GM23338 (cell line): ENCODE measurements at regions not wholly inside any gene's neighbourhood (a gene's known extent, or its start where the extent isn't known, plus 50 kb on each side); places are given as distances from the start of the nearest gene placed in this dataset.

Source experiments
- ATAC-seq: fragments of 200-7000 bp; cut with Tn5 transposase; 3 replicates; pipeline ENCODE4 v1.9.1; 2020
- DNase-seq: peaks from one replicate; pipeline ENCODE4 v3.0.0-alpha.2; 2015; ENCODE audit warnings: low spot score
- H2AFZ ChIP-seq: fragments of 200-600 bp; sonication (generic); 2 replicates; pipeline ENCODE4 v1.8.0; 2016; ENCODE audit warnings: antibody characterized with exemption, mild to moderate bottlenecking, moderate library complexity
- H3F3A ChIP-seq: fragments of 200-600 bp; sonication (generic); replicated peaks from 2 replicates; pipeline ENCODE4 v1.8.0; 2017; ENCODE audit warnings: antibody characterized with exemption, mixed run types, low read depth
- H3K27ac ChIP-seq: fragments of 200-600 bp; sonication (generic); 2 replicates; pipeline ENCODE4 v1.6.1; 2016; ENCODE audit warnings: low read depth
- H3K27me3 ChIP-seq: fragments of 200-600 bp; sonication (generic); 2 replicates; pipeline ENCODE4 v1.8.0; 2016; ENCODE audit warnings: mild to moderate bottlenecking, mixed run types, moderate library complexity; ENCODE audit not compliant: insufficient read depth
- H3K36me3 ChIP-seq: fragments of 200-600 bp; sonication (generic); 2 replicates; pipeline ENCODE4 v1.8.0; 2016; ENCODE audit warnings: mild to moderate bottlenecking; ENCODE audit not compliant: insufficient read depth
- H3K4me1 ChIP-seq: fragments of 200-600 bp; sonication (generic); 2 replicates; pipeline ENCODE4 v1.8.0; 2016; ENCODE audit warnings: mild to moderate bottlenecking, moderate library complexity; ENCODE audit not compliant: insufficient read depth
- H3K4me2 ChIP-seq: fragments of 200-600 bp; sonication (generic); 2 replicates; pipeline ENCODE4 v1.7.1; 2017; ENCODE audit warnings: mixed run types
- H3K4me3 ChIP-seq: fragments of 200-600 bp; sonication (generic); 2 replicates; pipeline ENCODE4 v1.6.1; 2016; ENCODE audit warnings: mixed run types
- H3K79me2 ChIP-seq: fragments of 200-600 bp; sonication (generic); replicated peaks from 2 replicates; pipeline ENCODE4 v1.8.0; 2017; ENCODE audit warnings: mild to moderate bottlenecking; ENCODE audit not compliant: insufficient read depth
- H3K9me2 ChIP-seq: fragments of 200-600 bp; sonication (generic); 2 replicates; pipeline ENCODE4 v1.8.0; 2017; ENCODE audit not compliant: insufficient read depth
- H4K20me1 ChIP-seq: fragments of 200-600 bp; sonication (generic); replicated peaks from 2 replicates; pipeline ENCODE4 v1.8.0; 2017; ENCODE audit warnings: mild to moderate bottlenecking; ENCODE audit not compliant: insufficient read depth
- H3K27ac Mint-ChIP-seq: 2 replicates; pipeline ENCODE4 v1.8.0; 2020; ENCODE audit warnings: inconsistent platforms, mild to moderate bottlenecking, moderate library complexity, mixed read lengths
- H3K27me3 Mint-ChIP-seq: 3 replicates; pipeline ENCODE4 v1.8.0; 2022; ENCODE audit warnings: low read depth, mild to moderate bottlenecking, moderate library complexity, mixed read lengths, inconsistent platforms; ENCODE audit not compliant: insufficient read depth, poor library complexity
- H3K36me3 Mint-ChIP-seq: 3 replicates; pipeline ENCODE4 v1.8.0; 2021; ENCODE audit warnings: low read depth, mild to moderate bottlenecking, inconsistent platforms, moderate library complexity, mixed read lengths
- H3K4me1 Mint-ChIP-seq: 3 replicates; pipeline ENCODE4 v1.8.0; 2020; ENCODE audit warnings: mild to moderate bottlenecking, inconsistent platforms, mixed read lengths
- H3K4me3 Mint-ChIP-seq: 3 replicates; pipeline ENCODE4 v1.8.0; 2021; ENCODE audit warnings: moderate library complexity, mild to moderate bottlenecking, inconsistent platforms, mixed read lengths
- H3K9me3 Mint-ChIP-seq: 3 replicates; pipeline ENCODE4 v1.8.0; 2020; ENCODE audit warnings: moderate library complexity, mild to moderate bottlenecking, inconsistent platforms, mixed read lengths
- CREB1 ChIP-seq: fragments of 250-450 bp; sonication (Bioruptor Pico); IDR thresholded peaks from 2 replicates; pipeline ENCODE4 v1.5.0; 2020; ENCODE audit warnings: low read depth, mild to moderate bottlenecking, moderate library complexity
- CTCF ChIP-seq, 2 experiments: fragments of 200-600 bp in 1 of 2; sonication (generic) in 1 of 2; conservative IDR thresholded peaks; 2 replicates each; pipeline versions ENCODE4 v1.5.1 to v1.6.1; 2016 to 2017; ENCODE audit warnings: antibody characterized with exemption in 2 of 2, low read depth in 2 of 2, mild to moderate bottlenecking in 2 of 2, moderate library complexity in 1 of 2
- EZH2 ChIP-seq: fragments of 200-600 bp; sonication (generic); IDR thresholded peaks from one replicate; pipeline ENCODE4 v1.8.0; 2017; ENCODE audit warnings: antibody characterized with exemption, mild to moderate bottlenecking, low read depth; ENCODE audit not compliant: unreplicated experiment
- EZH2phosphoT487 ChIP-seq: fragments of 200-600 bp; sonication (generic); IDR thresholded peaks from one replicate; pipeline ENCODE4 v1.8.1; 2018; ENCODE audit warnings: antibody characterized with exemption; ENCODE audit not compliant: unreplicated experiment
- JUNB ChIP-seq: IDR thresholded peaks from one replicate; pipeline ENCODE4 v1.6.1; 2016; ENCODE audit warnings: antibody characterized with exemption; ENCODE audit not compliant: unreplicated experiment
- NANOG ChIP-seq: IDR thresholded peaks from 2 replicates; pipeline ENCODE4 v1.6.1; 2016; ENCODE audit warnings: antibody characterized with exemption, borderline replicate concordance
- POLR2AphosphoS5 ChIP-seq: IDR thresholded peaks from 2 replicates; pipeline ENCODE4 v1.6.1; 2016; ENCODE audit warnings: antibody characterized with exemption, low read depth
- REST ChIP-seq: IDR thresholded peaks from one replicate; pipeline ENCODE4 v1.6.1; 2018; ENCODE audit warnings: antibody characterized with exemption; ENCODE audit not compliant: unreplicated experiment
- STAT1 ChIP-seq: IDR thresholded peaks from one replicate; pipeline ENCODE4 v1.6.1; 2016; ENCODE audit warnings: antibody characterized with exemption; ENCODE audit not compliant: unreplicated experiment
- ZNF331 ChIP-seq: fragments of 250-450 bp; sonication (Bioruptor Pico); IDR thresholded peaks from 2 replicates; pipeline ENCODE4 v1.5.0; 2020; ENCODE audit warnings: low read depth, mild to moderate bottlenecking, moderate library complexity
- TF ChIP-seq, protein P1 (sequence below): fragments of 250-450 bp; sonication (Bioruptor Pico); IDR thresholded peaks from 2 replicates; pipeline ENCODE4 v1.5.0; 2020; ENCODE audit warnings: mild to moderate bottlenecking, moderate library complexity

GRCh38 chr2:139162456-139162855 lies 382.3 kb upstream of the NXPH2 start:
- Mint-ChIP-seq H3K4me3 (no peak overlapping the region), H3K4me1 (no peaks in the 10 kb centered on the region; the same call in 2 of the 3 replicates), H3K27me3 (peaks cover 2% of the 10 kb centered on the region), H3K36me3 (no peaks in the 10 kb centered on the region), H3K9me3 (no peaks in the 10 kb centered on the region), H3K27ac (0 out of 2 replicates have a peak overlapping the region, but pooled peaks have one; percentile 54)
- Histone ChIP-seq H3F3A (no peaks in the 10 kb centered on the region), H3K36me3 (no peaks in the 10 kb centered on the region), H3K4me1 (peaks cover 2% of the 10 kb centered on the region; the same call in 1 of the 2 replicates), H3K4me3 (no peak overlapping the region), H4K20me1 (no peaks in the 10 kb centered on the region), H3K4me2 (no peak overlapping the region), H3K79me2 (no peaks in the 10 kb centered on the region), H3K9me2 (no peaks in the 10 kb centered on the region), H3K27ac (no peak overlapping the region), H3K27me3 (no peaks in the 10 kb centered on the region), H2AFZ (no peak overlapping the region)
- no peak for ATAC-seq
- DNase-seq, result no peak
- TF ChIP-seq STAT1 (no peak), NANOG (no peak), POLR2AphosphoS5 (no peak), ZNF331 (CRISPR knock-in tag) (no peak), JUNB (no peak)
- TF ChIP-seq, protein P1, sequence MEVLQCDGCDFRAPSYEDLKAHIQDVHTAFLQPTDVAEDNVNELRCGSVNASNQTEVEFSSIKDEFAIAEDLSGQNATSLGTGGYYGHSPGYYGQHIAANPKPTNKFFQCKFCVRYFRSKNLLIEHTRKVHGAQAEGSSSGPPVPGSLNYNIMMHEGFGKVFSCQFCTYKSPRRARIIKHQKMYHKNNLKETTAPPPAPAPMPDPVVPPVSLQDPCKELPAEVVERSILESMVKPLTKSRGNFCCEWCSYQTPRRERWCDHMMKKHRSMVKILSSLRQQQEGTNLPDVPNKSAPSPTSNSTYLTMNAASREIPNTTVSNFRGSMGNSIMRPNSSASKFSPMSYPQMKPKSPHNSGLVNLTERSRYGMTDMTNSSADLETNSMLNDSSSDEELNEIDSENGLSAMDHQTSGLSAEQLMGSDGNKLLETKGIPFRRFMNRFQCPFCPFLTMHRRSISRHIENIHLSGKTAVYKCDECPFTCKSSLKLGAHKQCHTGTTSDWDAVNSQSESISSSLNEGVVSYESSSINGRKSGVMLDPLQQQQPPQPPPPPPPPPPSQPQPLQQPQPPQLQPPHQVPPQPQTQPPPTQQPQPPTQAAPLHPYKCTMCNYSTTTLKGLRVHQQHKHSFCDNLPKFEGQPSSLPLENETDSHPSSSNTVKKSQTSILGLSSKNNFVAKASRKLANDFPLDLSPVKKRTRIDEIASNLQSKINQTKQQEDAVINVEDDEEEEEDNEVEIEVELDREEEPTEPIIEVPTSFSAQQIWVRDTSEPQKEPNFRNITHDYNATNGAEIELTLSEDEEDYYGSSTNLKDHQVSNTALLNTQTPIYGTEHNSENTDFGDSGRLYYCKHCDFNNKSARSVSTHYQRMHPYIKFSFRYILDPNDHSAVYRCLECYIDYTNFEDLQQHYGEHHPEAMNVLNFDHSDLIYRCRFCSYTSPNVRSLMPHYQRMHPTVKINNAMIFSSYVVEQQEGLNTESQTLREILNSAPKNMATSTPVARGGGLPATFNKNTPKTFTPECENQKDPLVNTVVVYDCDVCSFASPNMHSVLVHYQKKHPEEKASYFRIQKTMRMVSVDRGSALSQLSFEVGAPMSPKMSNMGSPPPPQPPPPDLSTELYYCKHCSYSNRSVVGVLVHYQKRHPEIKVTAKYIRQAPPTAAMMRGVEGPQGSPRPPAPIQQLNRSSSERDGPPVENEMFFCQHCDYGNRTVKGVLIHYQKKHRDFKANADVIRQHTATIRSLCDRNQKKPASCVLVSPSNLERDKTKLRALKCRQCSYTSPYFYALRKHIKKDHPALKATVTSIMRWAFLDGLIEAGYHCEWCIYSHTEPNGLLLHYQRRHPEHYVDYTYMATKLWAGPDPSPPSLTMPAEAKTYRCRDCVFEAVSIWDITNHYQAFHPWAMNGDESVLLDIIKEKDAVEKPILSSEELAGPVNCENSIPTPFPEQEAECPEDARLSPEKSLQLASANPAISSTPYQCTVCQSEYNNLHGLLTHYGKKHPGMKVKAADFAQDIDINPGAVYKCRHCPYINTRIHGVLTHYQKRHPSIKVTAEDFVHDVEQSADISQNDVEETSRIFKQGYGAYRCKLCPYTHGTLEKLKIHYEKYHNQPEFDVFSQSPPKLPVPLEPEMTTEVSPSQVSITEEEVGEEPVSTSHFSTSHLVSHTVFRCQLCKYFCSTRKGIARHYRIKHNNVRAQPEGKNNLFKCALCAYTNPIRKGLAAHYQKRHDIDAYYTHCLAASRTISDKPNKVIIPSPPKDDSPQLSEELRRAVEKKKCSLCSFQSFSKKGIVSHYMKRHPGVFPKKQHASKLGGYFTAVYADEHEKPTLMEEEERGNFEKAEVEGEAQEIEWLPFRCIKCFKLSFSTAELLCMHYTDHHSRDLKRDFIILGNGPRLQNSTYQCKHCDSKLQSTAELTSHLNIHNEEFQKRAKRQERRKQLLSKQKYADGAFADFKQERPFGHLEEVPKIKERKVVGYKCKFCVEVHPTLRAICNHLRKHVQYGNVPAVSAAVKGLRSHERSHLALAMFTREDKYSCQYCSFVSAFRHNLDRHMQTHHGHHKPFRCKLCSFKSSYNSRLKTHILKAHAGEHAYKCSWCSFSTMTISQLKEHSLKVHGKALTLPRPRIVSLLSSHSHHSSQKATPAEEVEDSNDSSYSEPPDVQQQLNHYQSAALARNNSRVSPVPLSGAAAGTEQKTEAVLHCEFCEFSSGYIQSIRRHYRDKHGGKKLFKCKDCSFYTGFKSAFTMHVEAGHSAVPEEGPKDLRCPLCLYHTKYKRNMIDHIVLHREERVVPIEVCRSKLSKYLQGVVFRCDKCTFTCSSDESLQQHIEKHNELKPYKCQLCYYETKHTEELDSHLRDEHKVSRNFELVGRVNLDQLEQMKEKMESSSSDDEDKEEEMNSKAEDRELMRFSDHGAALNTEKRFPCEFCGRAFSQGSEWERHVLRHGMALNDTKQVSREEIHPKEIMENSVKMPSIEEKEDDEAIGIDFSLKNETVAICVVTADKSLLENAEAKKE, result no peak

- no peak overlapping the region for H3K27ac Mint-ChIP-seq
- TF ChIP-seq REST (no peak), CREB1 (CRISPR knock-in tag) (no peak), NANOG (no peak), EZH2phosphoT487 (no peak), EZH2 (no peak), JUNB (no peak), CTCF (conservative IDR thresholded peaks at IDR 0.05; ENCODE audit: low read depth in 2 of 2) (no peak), POLR2AphosphoS5 (no peak)
Observed at GRCh38 chr2:139160836-139161235, 380.6 kb upstream of the NXPH2 start.

More at GRCh38 chr2:139160836-139161235, 380.6 kb upstream of the NXPH2 start:
- ATAC-seq (no peak), DNase-seq (no peak)
- Histone ChIP-seq H3K27me3 (no peaks in the 10 kb centered on the region), H3K79me2 (no peaks in the 10 kb centered on the region), H3K4me2 (no peak overlapping the region), H3K36me3 (no peaks in the 10 kb centered on the region), H3K4me3 (no peak overlapping the region), H3K9me2 (no peaks in the 10 kb centered on the region), H4K20me1 (no peaks in the 10 kb centered on the region), H3F3A (no peaks in the 10 kb centered on the region), H3K27ac (no peak overlapping the region), H3K4me1 (peaks cover 17% of the 10 kb centered on the region; the same call in 1 of the 2 replicates), H2AFZ (no peak overlapping the region)
- H3K4me1 Mint-ChIP-seq, result peaks cover 13% of the 10 kb centered on the region
- no peaks in the 10 kb centered on the region for H3K9me3 Mint-ChIP-seq
- peaks cover 2% of the 10 kb centered on the region for H3K27me3 Mint-ChIP-seq
- H3K36me3 Mint-ChIP-seq, result no peaks in the 10 kb centered on the region
- H3K4me3 Mint-ChIP-seq, result no peak overlapping the region
